GM12878 (cell line): ENCODE measurements at regions not wholly inside any gene's neighbourhood (a gene's known extent, or its start where the extent isn't known, plus 50 kb on each side); places are given as distances from the start of the nearest gene placed in this dataset.

Source experiments
- EP300 ChIP-seq, 2 experiments: fragments of 150-350 bp in 1 of 2; IDR thresholded peaks; 2 replicates each; pipeline ENCODE4 v1.6.1; 2011 to 2012; ENCODE audit warnings: low read depth in 2 of 2, low read length in 2 of 2, borderline replicate concordance in 1 of 2, improper control_type of control experiment in 1 of 2, inconsistent platforms in 1 of 2; ENCODE audit not compliant: control insufficient read depth in 1 of 2
- POLR2A ChIP-seq: IDR thresholded peaks from 2 replicates; pipeline ENCODE4 v1.6.1; 2011; ENCODE audit warnings: low read depth, mild to moderate bottlenecking, low read length
- TF ChIP-seq, protein P1 (sequence below): IDR thresholded peaks from 2 replicates; pipeline ENCODE4 v1.6.1; 2012; ENCODE audit warnings: low read depth, low read length, improper control_type of control experiment
- TF ChIP-seq, protein P2 (sequence below): IDR thresholded peaks from 2 replicates; pipeline ENCODE4 v1.6.1; 2012; ENCODE audit warnings: mild to moderate bottlenecking, low read depth, low read length

- no peak for TF ChIP-seq POLR2A
- TF ChIP-seq, protein P1, sequence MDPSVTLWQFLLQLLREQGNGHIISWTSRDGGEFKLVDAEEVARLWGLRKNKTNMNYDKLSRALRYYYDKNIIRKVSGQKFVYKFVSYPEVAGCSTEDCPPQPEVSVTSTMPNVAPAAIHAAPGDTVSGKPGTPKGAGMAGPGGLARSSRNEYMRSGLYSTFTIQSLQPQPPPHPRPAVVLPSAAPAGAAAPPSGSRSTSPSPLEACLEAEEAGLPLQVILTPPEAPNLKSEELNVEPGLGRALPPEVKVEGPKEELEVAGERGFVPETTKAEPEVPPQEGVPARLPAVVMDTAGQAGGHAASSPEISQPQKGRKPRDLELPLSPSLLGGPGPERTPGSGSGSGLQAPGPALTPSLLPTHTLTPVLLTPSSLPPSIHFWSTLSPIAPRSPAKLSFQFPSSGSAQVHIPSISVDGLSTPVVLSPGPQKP, result no peak
- TF ChIP-seq, protein P2, sequence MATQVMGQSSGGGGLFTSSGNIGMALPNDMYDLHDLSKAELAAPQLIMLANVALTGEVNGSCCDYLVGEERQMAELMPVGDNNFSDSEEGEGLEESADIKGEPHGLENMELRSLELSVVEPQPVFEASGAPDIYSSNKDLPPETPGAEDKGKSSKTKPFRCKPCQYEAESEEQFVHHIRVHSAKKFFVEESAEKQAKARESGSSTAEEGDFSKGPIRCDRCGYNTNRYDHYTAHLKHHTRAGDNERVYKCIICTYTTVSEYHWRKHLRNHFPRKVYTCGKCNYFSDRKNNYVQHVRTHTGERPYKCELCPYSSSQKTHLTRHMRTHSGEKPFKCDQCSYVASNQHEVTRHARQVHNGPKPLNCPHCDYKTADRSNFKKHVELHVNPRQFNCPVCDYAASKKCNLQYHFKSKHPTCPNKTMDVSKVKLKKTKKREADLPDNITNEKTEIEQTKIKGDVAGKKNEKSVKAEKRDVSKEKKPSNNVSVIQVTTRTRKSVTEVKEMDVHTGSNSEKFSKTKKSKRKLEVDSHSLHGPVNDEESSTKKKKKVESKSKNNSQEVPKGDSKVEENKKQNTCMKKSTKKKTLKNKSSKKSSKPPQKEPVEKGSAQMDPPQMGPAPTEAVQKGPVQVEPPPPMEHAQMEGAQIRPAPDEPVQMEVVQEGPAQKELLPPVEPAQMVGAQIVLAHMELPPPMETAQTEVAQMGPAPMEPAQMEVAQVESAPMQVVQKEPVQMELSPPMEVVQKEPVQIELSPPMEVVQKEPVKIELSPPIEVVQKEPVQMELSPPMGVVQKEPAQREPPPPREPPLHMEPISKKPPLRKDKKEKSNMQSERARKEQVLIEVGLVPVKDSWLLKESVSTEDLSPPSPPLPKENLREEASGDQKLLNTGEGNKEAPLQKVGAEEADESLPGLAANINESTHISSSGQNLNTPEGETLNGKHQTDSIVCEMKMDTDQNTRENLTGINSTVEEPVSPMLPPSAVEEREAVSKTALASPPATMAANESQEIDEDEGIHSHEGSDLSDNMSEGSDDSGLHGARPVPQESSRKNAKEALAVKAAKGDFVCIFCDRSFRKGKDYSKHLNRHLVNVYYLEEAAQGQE, result no peak
- no peak for TF ChIP-seq EP300 (IDR thresholded peaks at IDR 0.05; ENCODE audit: borderline replicate concordance in 1 of 2, control insufficient read depth in 1 of 2, low read depth in 2 of 2, low read length in 2 of 2)
Measured at GRCh38 chr11:30174265-30175020, 56.4 kb upstream of the FSHB start.
